ENCODE measurements at regions not wholly inside any gene's neighbourhood (a gene's known extent, or its start where the extent isn't known, plus 50 kb on each side); places are given as distances from the start of the nearest gene placed in this dataset.

GRCh38 chr6:169000022-169000421, 253.6 kb downstream of the THBS2 start:
- H3K27ac Mint-ChIP-seq (ENCODE audit: unreplicated experiment) = no peak overlapping the region
- TF ChIP-seq CTCF (conservative IDR thresholded peaks at IDR 0.05) = no peak
- no peak overlapping the region for H3K4me3 Mint-ChIP-seq
- H3K4me1 Mint-ChIP-seq = no peaks in the 10 kb centered on the region
- H3K27me3 Mint-ChIP-seq (ENCODE audit: low read depth) = no peaks in the 10 kb centered on the region
- DNase-seq (ENCODE audit: low read depth, low spot score) = no peak
- peaks cover 7% of the 10 kb centered on the region for H3K9me3 Mint-ChIP-seq
- peaks cover 3% of the 10 kb centered on the region for H3K36me3 Mint-ChIP-seq (ENCODE audit: low read depth)

- Mint-ChIP-seq H3K27ac (ENCODE audit: unreplicated experiment) (no peak overlapping the region), H3K36me3 (ENCODE audit: low read depth) (peaks cover 3% of the 10 kb centered on the region), H3K4me1 (no peaks in the 10 kb centered on the region), H3K4me3 (no peak overlapping the region), H3K9me3 (peaks cover 4% of the 10 kb centered on the region), H3K27me3 (ENCODE audit: low read depth) (no peaks in the 10 kb centered on the region)
- TF ChIP-seq CTCF (conservative IDR thresholded peaks at IDR 0.05) = no peak
- DNase-seq (ENCODE audit: low read depth, low spot score) = no peak
Measured at GRCh38 chr6:168999392-168999791, 254.3 kb downstream of the THBS2 start.

GRCh38 chr6:168996356-168996625, 257.4 kb downstream of the THBS2 start:
- no peaks in the 10 kb centered on the region for H3K9me3 Mint-ChIP-seq
- no peaks in the 10 kb centered on the region for H3K36me3 Mint-ChIP-seq (ENCODE audit: low read depth)
- peaks cover 8% of the 10 kb centered on the region for H3K4me1 Mint-ChIP-seq
- H3K27me3 Mint-ChIP-seq (ENCODE audit: low read depth) = no peaks in the 10 kb centered on the region
- H3K27ac Mint-ChIP-seq (ENCODE audit: unreplicated experiment) = no peak overlapping the region
- no peak for TF ChIP-seq CTCF (conservative IDR thresholded peaks at IDR 0.05)
- DNase-seq (ENCODE audit: low read depth, low spot score) = no peak
- H3K4me3 Mint-ChIP-seq = no peak overlapping the region

- no peak overlapping the region for H3K4me3 Mint-ChIP-seq
- no peak for TF ChIP-seq CTCF (conservative IDR thresholded peaks at IDR 0.05)
Measured at GRCh38 chr6:168995526-168996355, 257.9 kb downstream of the THBS2 start.

GRCh38 chr6:168994956-168995355, 258.7 kb downstream of the THBS2 start:
- TF ChIP-seq CTCF (conservative IDR thresholded peaks at IDR 0.05) = no peak
- peaks cover 8% of the 10 kb centered on the region for H3K4me1 Mint-ChIP-seq

More at GRCh38 chr6:168995526-168996355, 257.9 kb downstream of the THBS2 start:
- no peak for DNase-seq (ENCODE audit: low read depth, low spot score)
- H3K27me3 Mint-ChIP-seq (ENCODE audit: low read depth) = no peaks in the 10 kb centered on the region
- H3K9me3 Mint-ChIP-seq = no peaks in the 10 kb centered on the region
- H3K36me3 Mint-ChIP-seq (ENCODE audit: low read depth) = no peaks in the 10 kb centered on the region
- H3K27ac Mint-ChIP-seq (ENCODE audit: unreplicated experiment) = no peak overlapping the region
- H3K4me1 Mint-ChIP-seq = peaks cover 8% of the 10 kb centered on the region

More at GRCh38 chr6:168994956-168995355, 258.7 kb downstream of the THBS2 start:
- no peak overlapping the region for H3K4me3 Mint-ChIP-seq
- H3K9me3 Mint-ChIP-seq = no peaks in the 10 kb centered on the region
- H3K36me3 Mint-ChIP-seq (ENCODE audit: low read depth) = no peaks in the 10 kb centered on the region
- DNase-seq (ENCODE audit: low read depth, low spot score) = no peak
- H3K27me3 Mint-ChIP-seq (ENCODE audit: low read depth) = no peaks in the 10 kb centered on the region
- H3K27ac Mint-ChIP-seq (ENCODE audit: unreplicated experiment) = no peak overlapping the region

Data from neural crest cell (in vitro differentiated cells).